ENCODE measurements at regions not wholly inside any gene's neighbourhood (a gene's known extent, or its start where the extent isn't known, plus 50 kb on each side); places are given as distances from the start of the nearest gene placed in this dataset.

- DNase-seq (ENCODE audit: low read depth, low spot score) (no peak), ATAC-seq (no peak)
- no peaks in the 10 kb centered on the region for H3K36me3 ChIP-seq (ENCODE audit: control insufficient read depth, insufficient read depth, low read length)
- H3K27me3 ChIP-seq (ENCODE audit: control insufficient read depth, insufficient read depth, low read length), result no peaks in the 10 kb centered on the region
- H3K27ac ChIP-seq (ENCODE audit: low read length), result no peak overlapping the region
- ChIA-PET POLR2A (no interaction called here), CTCF (no interaction called here)
- TF ChIP-seq CTCF (IDR thresholded peaks at IDR 0.05) (no peak), TCF7L2 (IDR thresholded peaks at IDR 0.05; ENCODE audit: low read depth, low read length) (no peak), SIN3A (IDR thresholded peaks at IDR 0.05; ENCODE audit: borderline replicate concordance, insufficient read depth, low read depth, low read length) (no peak), REST (IDR thresholded peaks at IDR 0.05; ENCODE audit: insufficient read depth in 1 of 2, low read depth in 2 of 2, low read length in 1 of 2) (no peak), POLR2AphosphoS5 (IDR thresholded peaks at IDR 0.05; ENCODE audit: low read depth, low read length) (no peak)
- BruUV-seq (replicated peaks), result no TSS peak
- in situ Hi-C loops (cut with HindIII; ENCODE audit: low pct_unique_long_range_greater_than_20kb, low sequenced_read_pairs), result no loop called here
- H3K9me3 ChIP-seq (ENCODE audit: control insufficient read depth, insufficient read depth, low read depth, low read length), result no peaks in the 10 kb centered on the region
- intact Hi-C loops (cut with micrococcal nuclease; ENCODE audit: unreplicated experiment), result no loop called here
- no peaks in the 10 kb centered on the region for H3K4me1 ChIP-seq (ENCODE audit: control insufficient read depth, insufficient read depth, low read length)
- H3K4me3 ChIP-seq (ENCODE audit: low read depth in 2 of 2, low read length in 2 of 2), result no peak overlapping the region
Measured at GRCh38 chr18:56089612-56090258, 501.7 kb upstream of the TCF4 start.

- no peak for TF ChIP-seq SIN3A (IDR thresholded peaks at IDR 0.05; ENCODE audit: borderline replicate concordance, insufficient read depth, low read depth, low read length)
- TF ChIP-seq TCF7L2 (IDR thresholded peaks at IDR 0.05; ENCODE audit: low read depth, low read length), result no peak
- TF ChIP-seq REST (IDR thresholded peaks at IDR 0.05; ENCODE audit: insufficient read depth in 1 of 2, low read depth in 2 of 2, low read length in 1 of 2), result no peak
- no peak for TF ChIP-seq POLR2AphosphoS5 (IDR thresholded peaks at IDR 0.05; ENCODE audit: low read depth, low read length)
- no peak for TF ChIP-seq CTCF (IDR thresholded peaks at IDR 0.05)
- DNase-seq (ENCODE audit: low read depth, low spot score) (no peak), ATAC-seq (no peak)
- no peaks in the 10 kb centered on the region for H3K9me3 ChIP-seq (ENCODE audit: control insufficient read depth, insufficient read depth, low read depth, low read length)
- H3K4me1 ChIP-seq (ENCODE audit: control insufficient read depth, insufficient read depth, low read length), result no peaks in the 10 kb centered on the region
- H3K36me3 ChIP-seq (ENCODE audit: control insufficient read depth, insufficient read depth, low read length), result no peaks in the 10 kb centered on the region
- ChIA-PET CTCF (no interaction called here), POLR2A (no interaction called here)
- no TSS peak for BruUV-seq (replicated peaks)
- no peaks in the 10 kb centered on the region for H3K27me3 ChIP-seq (ENCODE audit: control insufficient read depth, insufficient read depth, low read length)
- intact Hi-C loops (cut with micrococcal nuclease; ENCODE audit: unreplicated experiment), result no loop called here
- H3K4me3 ChIP-seq (ENCODE audit: low read depth in 2 of 2, low read length in 2 of 2), result no peak overlapping the region
- in situ Hi-C loops (cut with HindIII; ENCODE audit: low pct_unique_long_range_greater_than_20kb, low sequenced_read_pairs), result no loop called here
- no peak overlapping the region for H3K27ac ChIP-seq (ENCODE audit: low read length)
Measured at GRCh38 chr18:56086786-56087185, 498.8 kb upstream of the TCF4 start.

All from Panc1 (cell line).